Activated CD4-positive, alpha-beta T cell treated with anti-CD3 and anti-CD28 coated beads for 4 hours (primary cell): ENCODE measurements at regions not wholly inside any gene's neighbourhood (a gene's known extent, or its start where the extent isn't known, plus 50 kb on each side); places are given as distances from the start of the nearest gene placed in this dataset.

Source experiments
- DNase-seq, 2 donors: peaks; one replicate each; pipeline ENCODE4 v3.0.0-alpha.2; 2020

DNA sequence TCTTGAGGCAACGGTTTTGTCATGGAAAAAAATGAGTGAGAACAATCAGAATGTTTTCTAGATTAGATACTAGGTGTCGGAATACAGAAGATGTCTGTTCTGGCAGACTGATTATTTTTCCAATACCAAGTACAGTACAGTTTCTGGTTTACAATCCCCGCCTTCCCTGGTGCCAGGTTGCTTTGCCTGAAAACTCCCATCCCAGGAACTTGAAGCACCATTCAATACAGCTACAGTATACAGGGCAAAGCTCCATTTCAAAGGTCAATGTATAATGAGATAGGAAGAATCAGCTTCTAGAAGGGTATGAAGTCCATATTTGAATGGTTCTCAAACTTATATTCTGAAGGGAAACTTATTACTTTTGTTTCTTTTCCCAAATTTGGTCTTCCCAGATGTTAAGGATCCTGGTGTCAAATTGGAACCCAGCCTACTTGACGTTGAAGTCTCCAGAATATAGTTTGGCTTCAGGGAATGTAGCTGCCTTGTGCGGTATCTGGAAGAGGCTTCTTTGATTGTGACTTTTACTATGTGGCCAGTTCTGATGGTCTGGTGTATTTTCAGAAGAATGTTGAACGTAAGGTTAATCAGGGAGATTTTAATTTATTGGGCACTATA, 238.0 kb upstream of the ATP2B1 start:
- DNase-seq = no peak

DNA sequence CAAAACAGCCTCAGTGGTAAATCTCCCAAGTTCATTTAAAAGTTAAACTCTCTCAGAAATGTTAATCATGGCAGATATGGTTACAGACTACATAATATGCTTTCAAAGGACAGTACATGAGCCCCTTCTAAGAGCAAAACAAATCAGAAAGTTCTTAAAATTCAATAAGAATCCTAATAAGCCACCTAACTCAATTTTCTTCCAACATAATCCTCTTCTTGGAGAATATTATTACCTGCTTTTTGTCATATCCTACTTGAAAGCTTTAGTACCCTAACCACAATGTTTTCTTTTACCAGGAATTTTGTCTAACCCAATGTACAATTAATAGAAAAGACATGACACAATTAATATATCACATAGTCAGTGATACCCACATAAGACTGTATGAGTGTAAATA, 236.5 kb upstream of the ATP2B1 start:
- DNase-seq = no peak

DNA sequence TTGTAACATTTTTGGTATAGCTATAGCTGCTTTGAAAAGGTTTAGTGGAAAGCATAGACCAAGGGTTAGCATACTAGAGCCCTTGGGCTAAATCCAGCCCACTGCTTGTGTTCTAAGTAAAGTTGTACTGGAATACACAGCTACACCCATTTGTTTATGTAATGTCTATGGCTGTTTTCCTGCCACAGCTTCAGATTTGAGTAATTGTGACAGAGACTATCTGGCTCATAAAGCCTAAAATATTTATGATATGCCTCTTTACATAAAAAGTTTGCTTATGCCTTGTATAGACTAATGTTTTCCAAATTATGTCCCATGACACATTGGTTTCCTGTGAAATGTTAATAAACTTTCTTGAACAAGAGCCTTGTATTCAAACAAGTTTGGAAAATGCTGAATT, 234.8 kb upstream of the ATP2B1 start:
- no peak for DNase-seq

DNA sequence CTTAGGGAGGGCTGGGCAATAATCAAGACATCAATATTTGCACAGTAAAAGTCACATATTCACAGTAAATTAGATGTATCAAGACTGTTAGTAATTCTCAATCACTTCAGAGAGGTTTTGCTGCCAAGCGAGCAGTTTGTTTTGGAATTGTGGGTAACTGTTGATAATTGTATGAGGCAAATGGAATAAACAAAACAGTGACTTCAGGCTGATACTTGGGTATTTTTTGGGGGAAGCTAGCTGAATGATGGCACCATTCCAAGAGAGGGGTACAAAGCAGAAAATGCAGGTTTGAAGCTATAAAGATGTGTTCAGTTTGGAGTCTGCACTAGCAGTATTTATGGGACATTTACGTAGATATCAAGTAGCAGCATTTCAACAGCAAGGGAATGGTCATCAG, 232.8 kb upstream of the ATP2B1 start:
- no peak for DNase-seq

DNA sequence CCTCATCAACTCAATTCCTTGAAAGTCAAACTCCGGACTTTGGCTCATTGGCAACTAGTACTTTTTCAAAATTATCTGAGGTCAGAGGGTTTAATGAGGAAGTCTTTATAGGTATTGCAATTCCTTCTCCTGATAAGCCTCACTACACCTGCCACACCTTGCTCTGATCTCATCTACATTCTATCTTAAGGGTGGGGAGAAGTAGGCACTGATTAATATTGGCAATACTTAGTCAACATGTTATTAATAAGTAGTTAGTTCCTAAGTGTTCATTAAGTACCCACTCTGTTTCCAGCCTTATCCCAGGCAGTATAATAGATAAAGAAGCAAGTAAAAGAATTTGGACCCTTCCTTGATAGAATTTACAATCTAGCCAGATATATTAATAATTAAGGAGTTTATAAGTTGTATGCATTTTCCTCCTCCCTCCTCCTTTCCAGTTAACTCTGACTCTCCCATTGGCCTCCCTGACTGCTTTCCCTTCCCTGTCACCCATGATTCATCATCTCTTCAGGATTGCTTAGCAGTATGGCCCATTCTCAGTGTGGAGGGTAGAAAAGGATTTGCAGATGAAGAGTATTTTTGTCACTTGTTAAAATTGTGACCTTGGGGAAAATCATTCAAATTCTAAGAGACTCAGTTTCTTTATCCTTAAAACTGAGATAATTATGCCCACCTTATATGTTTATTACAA, 231.0 kb upstream of the ATP2B1 start:
- no peak for DNase-seq

DNA sequence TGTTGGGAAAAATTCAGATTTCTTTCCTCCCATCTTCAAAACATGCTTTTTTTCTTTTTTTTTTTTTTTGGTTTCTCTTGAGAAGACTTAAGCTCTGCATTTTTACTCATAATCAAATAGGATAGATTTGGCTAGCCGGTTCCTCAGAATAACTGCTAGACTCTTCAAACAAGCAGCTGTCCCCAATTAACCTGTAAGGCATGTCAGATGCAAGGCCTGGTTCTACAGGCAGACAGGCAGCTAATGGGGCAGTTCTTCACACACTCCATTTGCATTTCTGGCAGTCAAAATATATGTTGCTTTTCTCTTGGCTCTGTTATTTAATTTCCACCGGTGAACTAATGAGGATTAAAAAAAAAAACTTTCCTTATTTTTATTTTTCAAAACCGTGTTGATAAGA, 228.0 kb upstream of the ATP2B1 start:
- no peak for DNase-seq

DNA sequence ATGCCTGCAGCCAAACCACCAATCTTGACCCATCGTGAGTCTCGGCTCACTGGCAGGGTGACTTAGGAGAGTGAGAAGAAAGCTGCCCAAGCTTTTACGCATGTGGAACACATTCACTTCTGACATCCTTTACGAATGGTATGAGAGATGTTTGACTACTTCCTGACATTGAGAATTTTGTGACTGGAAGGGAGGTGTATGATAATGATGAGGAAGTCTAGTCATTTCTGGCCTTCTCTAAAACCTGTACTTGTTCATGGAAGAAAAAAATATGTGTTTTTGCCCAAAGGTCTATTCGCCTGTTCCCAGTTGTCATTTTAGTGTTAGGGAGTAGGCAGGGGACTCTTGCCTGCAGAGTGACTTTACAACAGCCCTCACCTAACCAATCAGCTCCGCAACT, 227.2 kb upstream of the ATP2B1 start:
- DNase-seq = no peak

DNA sequence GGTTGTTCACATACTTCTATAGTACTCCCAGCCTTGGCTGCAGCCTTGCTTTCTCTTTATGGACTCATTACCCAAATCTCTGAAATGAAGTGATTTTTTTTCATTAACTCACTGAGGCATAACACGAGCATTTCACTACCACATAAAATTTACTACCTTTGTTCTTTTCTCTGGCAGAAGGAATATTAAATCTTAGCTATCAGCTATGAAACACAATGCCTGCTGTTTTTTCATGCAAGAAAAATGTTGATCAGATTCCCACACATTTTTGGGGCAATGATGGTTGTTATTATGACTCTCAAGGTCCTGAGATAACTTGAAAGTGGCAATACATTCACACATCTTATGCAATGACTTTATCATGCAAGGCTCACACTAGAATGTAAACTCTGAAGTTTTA, 225.3 kb upstream of the ATP2B1 start:
- no peak for DNase-seq

DNA sequence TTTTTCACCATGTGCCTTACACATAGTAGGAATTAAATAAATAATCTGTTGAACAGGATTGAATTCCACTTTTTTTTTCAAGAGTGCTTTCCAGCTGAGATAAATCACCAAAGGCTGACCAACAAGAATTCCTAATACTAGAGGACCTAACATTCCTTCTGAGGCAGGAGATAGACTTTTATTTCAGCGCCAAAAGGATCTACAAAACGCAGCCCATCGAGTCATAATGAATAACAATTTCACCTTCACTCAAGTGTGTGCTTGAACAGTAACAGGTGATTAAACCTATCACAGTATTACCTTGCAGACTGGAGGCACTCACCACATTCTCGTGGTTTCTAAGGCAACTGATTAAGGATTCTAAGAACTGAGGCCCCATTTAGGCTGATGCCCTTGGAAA, 224.3 kb upstream of the ATP2B1 start:
- DNase-seq = no peak

DNA sequence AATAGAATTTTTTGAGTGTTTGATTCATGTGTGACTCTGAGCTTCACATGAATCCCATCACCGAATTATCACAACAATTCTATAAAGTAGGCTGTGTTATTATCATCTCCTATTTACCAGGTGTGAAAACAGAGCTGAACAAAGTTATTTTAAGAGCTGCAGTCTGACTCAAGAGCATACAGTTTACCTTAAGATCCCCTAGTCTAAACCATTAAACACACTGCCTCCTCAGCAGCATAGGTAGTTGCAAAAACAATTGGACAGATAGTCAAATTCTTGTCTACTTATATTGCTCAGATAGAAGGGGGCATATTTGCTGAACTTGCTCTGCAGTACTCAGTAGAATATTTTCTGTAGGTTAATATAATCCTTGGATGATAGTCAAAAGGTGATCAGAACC, 219.8 kb upstream of the ATP2B1 start:
- DNase-seq = no peak

DNA sequence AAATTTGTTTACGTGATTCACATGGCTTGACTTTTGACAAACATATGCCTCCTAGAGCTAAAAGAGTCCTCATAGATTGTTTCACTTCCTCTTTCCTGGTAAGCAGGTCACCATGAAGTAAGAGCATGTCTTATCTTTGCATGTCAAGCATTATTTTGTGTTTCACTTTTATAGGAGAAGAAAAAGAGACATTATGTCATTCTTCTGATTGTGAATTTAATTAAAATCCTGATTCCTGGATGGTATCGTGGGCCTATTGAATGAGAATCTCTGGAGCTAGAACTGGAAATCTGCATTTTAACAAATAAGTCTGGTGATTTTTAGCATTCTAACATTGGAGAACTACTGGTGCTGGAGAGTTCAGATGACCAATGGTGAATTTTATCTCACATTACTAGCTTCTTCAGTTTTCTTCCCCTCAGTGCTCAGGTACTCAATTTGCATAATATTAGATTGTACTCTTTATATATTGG, 218.6 kb upstream of the ATP2B1 start:
- no peak for DNase-seq

DNA sequence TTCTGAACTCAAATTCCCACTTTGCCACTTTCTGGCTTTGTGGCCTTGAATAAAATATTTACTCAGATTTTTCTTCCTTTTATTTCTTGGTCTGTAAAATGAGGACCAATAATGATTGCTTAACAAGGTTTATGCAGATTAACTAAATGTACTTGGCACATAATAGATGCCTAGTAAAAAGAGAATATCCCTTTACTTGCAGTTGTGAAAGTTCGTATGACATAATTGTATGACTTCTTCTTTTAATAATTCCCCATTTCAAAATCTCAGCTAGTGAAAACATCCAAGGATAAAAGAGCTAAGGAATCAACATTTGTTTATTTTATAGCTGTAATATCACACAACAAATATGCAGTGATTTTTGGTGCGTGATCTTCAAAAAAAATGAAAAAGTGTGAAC, 215.6 kb upstream of the ATP2B1 start:
- DNase-seq = no peak

DNA sequence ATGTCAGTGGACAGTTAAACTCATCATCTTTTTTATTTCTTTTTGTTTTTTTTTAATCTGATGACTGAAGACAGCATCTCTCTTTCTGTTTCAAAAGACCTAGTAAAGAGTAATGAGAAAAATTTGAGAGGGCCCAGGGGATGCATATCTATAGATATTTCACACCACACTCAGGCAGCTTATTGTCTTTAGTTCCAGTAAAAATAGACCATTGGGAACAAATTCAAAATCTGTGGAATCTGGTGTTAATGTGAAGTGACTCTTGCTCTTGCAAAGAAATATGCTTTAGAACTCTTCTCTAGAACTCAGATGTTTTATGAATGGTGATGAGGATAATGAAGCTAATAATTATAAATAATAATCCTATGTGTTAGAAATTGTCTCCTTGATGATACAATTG, 214.5 kb upstream of the ATP2B1 start:
- no peak for DNase-seq

DNA sequence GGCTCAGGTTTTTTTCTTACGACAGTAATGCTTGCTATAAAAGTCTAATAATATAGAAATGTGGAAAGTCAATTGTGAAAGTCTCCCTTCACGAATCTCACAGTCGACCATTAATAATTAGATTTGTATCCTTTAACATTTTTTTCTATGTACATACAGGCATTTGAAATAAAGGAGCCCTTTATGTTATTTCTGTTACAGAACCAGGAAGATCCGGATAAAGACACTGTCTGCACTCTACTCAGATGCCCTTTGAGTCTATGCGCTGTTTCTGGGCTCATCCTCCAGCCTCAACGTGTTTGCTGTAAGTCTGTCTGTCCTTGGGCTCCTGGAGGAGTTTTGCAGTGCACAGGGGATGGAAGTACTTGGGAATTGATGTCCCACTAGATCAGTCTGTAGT, 212.2 kb upstream of the ATP2B1 start:
- DNase-seq = no peak

DNA sequence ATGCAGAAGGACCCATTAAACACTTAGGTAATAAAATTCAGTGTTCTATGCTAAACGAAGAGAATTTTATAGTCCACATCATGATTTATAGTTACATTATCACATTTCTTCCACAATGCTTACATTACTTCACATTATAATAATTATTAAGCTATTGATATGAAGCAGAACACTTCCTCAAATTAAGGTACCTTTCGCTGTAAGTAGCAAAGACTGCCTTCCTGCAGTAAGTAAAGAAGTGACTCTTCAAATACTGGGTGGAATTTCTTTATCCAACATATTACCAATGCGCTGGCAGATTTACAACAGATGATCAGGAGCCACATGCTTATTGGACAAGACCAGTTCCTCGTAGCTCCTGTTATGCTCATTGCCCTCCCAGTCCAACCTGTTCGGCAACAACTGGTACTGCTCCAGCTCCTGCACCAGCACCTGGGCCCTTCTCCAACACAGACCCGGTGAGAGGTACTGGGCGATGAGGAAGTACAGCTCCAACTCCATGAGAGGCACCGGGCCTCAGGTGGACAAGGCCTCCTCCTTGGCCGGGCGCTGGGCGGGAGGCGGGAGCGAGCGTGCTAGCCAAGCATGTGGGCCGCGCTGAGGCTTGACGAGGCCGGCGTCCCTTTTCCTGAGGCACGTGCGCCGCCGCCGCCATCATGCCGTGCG, 210.7 kb upstream of the ATP2B1 start:
- no peak for DNase-seq

DNA sequence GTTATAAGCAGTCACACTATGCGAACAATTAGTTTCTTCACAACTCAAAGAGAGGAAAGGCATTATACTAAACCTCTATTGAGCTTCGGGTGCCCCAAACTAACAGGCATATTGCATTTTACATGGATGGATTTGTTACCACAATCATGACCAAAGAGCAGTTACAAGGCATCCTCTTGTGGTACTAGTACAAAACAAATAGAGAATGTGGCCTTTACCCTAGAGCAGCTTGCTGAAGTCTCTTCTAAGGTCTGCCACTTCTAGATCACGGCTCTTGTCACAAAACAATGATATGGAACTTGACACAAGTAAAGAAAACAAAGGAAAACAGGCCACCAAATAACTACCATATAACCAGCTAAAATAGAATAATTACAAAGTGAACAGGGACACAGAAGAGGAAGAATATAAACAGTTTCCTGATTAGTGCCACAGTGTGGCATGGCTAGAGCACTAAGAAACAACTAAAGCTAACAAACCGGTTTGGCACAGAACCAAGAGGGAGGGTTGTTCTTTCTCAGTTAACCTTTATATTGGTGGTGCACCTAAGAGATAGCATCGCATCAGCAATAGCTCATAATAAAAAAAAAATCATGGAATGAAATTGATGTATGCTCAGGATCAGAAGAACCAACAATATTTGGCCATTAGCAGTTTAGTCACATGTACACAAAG, 209.7 kb upstream of the ATP2B1 start:
- no peak for DNase-seq

DNA sequence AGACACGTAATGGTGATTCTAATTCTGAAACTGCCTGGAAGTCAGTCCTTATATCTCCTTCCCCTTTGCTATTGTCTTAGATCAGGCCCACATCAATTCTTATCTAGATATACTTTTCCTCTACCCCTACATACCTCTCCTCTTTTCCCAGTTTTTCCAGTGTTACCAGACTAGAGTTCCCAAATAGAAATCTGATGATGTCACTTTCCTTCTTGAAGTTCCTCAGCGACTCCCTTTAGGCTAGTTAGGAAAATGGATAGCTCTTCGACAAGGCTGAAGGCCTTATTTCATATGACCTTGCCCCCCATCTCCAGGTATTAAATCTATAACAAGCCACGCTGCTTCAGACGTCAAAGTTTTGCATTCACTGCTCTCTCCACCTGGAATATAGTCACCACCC, 201.1 kb upstream of the ATP2B1 start:
- no peak for DNase-seq

DNA sequence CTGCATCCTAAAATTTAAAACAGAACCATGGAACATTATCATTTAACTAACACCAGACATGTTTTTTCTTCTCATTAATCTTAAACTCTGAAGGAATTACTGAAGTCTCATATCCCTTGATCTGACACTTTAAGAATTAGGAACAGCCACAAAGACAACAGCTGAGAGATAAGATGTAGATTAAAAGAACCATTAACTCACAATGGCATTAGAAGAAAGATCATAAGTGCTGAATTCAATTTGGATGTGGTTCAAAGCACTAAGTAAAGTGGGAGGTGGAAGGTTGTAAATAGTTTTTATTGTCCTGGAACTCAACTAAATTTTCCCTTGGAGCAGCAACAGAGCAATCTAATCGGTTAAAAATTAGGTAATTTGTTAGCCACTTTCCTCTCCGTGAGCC, 199.0 kb upstream of the ATP2B1 start:
- DNase-seq = no peak

DNA sequence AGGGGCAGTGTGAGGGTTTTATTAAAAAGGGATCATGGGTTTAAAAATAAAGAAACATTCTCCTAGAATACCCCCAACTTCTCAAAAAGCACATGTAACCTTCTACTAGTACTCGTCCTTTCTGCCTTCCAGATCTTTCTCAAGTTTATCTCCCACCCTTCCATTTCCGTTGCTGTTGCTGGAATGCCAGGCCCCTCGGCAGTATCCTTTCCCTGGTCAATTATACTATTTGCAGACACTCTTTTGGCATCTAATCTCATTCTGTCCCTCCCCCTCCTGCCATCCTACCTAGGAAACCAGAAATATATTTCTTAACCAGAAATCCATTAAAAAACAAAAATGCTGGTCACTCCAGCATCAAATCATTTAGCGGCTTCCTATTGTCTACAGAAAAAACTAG, 198.2 kb upstream of the ATP2B1 start:
- DNase-seq = no peak

DNA sequence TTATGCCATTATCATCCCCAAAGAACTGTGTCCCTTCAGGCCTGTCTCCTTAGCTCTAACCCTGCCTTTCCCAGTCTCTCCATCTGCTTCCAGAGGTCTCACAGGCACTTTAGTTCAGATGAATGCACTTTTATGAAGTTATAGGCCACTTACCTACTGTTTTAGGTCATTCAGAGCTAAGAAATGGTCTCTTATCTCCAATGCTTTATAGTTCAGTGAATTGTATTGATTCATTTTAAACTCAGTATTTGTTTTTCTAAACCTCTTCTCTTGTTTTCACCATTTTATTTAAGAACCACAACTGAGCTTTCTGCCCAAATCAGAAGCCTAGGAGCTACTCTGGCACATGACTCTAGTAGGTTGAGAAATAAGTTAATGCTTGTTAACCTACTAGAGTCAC, 197.5 kb upstream of the ATP2B1 start:
- no peak for DNase-seq

DNA sequence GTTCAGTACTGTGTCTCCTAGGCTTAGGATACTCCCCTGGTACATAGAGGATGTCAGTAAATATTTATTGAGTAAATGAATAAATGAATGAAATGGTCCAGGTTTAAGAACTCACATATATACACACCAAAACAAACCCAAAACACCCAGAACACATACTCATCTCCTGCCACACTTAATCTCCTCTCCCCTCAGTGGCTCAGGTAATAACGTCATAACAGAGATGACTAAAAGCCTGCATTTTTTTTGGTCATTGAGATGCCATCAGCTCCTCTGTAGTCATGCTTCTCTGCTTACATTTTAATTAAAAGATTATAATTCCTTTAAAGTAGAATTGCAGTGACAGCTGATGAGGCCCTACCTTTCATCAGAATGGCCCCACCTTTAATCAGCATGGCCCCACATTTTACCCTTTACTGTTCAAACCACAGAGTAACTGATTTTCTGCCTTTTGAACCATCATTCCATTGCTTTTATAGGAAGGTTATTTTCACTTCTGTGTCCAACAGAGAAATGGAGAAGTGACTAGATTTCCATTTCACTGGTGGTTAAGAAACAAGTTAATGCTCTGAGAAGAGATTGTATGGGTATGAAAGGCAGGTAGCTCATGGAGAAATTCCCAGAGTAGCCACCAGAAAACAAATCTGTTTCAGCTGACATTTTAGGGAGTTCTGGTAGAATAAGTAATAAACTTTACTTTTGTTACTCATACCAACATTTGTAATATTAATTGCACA, 193.4 kb upstream of the ATP2B1 start:
- no peak for DNase-seq

DNA sequence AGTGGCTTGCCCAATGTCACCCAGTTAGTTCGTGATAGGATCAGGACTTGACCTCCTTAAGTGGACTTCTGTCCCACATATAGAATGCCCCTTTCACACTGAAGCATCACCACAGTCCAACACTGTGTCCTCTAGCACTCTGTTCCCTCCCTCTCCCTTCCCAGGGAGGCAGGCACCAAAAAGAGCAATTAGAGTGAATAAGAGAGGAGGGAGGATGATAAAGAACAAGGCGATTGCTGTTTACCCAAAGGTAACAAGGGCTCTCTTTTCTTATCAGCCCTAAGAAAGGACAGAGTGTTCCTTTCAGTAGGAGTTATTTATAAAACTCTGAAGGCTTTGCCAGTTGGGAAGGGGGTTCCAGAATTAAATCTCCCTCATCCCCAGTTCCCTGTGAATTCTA, 192.7 kb upstream of the ATP2B1 start:
- DNase-seq = no peak

DNA sequence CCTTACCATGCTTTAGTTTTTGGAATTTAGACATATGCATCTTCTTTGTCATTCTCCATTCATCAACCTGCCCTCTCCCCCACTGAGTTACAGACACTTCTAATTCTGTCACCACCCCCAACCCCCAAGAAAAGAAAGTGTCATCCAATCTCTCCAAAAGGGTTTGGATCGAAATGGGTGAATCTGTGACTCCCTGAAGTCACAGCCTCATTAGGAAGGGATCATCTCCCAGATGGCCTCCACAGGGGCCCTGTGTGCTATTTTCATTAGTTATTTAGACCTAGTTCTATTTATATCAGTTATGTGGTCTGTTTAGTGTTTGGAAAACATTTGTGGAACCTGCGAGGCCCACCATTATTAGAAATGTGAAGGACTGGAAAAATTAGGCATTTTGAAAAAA, 191.0 kb upstream of the ATP2B1 start:
- no peak for DNase-seq
